ENCODE measurements at regions not wholly inside any gene's neighbourhood (a gene's known extent, or its start where the extent isn't known, plus 50 kb on each side); places are given as distances from the start of the nearest gene placed in this dataset.

DNA sequence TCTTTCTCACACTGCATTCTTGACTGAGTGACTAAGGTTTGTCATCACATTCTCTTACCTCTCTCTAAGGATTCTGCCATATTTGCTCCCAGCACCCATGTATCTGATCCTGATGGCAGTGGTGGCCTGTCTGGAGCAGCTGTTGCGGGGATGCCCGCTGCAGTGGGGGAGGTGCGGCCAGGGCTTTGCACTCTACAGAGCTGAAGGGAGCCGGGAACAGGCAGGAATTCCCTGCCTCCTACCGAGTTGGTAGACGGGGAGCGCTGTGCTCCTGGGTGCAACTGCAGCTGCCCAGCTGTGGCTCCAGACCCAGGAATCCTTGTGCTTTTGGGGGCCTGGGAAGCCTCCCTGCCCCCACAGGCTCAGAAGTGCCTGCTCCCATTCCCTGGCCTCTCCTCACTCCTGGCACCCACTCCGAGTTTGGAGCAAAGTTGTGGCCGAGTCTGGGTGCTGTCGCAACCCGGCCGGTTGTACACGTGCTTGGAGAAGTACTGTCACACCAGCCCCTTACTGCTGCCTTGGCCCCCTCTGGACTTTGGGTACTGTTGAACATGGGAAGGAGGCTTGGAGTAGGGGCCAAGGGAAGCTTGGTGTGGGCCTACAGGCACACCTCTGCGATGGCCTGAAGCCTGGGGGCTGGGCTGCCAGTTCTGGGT lies 106.9 kb upstream of the OR4E1 start:
- TF ChIP-seq, protein P1, sequence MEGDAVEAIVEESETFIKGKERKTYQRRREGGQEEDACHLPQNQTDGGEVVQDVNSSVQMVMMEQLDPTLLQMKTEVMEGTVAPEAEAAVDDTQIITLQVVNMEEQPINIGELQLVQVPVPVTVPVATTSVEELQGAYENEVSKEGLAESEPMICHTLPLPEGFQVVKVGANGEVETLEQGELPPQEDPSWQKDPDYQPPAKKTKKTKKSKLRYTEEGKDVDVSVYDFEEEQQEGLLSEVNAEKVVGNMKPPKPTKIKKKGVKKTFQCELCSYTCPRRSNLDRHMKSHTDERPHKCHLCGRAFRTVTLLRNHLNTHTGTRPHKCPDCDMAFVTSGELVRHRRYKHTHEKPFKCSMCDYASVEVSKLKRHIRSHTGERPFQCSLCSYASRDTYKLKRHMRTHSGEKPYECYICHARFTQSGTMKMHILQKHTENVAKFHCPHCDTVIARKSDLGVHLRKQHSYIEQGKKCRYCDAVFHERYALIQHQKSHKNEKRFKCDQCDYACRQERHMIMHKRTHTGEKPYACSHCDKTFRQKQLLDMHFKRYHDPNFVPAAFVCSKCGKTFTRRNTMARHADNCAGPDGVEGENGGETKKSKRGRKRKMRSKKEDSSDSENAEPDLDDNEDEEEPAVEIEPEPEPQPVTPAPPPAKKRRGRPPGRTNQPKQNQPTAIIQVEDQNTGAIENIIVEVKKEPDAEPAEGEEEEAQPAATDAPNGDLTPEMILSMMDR (conservative IDR thresholded peaks at IDR 0.05 in 1 of 2, IDR thresholded peaks at IDR 0.05 in 1 of 2; ENCODE audit: extremely low read depth in 1 of 2, insufficient read depth in 1 of 2, low read depth in 1 of 2, low read length in 2 of 2): no peak
- TF ChIP-seq EZH2 (IDR thresholded peaks at IDR 0.05; ENCODE audit: borderline replicate concordance, low read length): no peak
